DOHH2 (cell line): ENCODE measurements at regions not wholly inside any gene's neighbourhood (a gene's known extent, or its start where the extent isn't known, plus 50 kb on each side); places are given as distances from the start of the nearest gene placed in this dataset.

Experiments
- H3F3A ChIP-seq: fragments of 200-600 bp; sonication (generic), shearing (Covaris generic); 2 replicates; pipeline ENCODE4 v1.6.0; 2016; ENCODE audit warnings: antibody characterized with exemption, mild to moderate bottlenecking; ENCODE audit not compliant: control insufficient read depth, insufficient read depth
- H3K27ac ChIP-seq: fragments of 200-600 bp; sonication (generic); 2 replicates; pipeline ENCODE4 v1.5.1; 2014; ENCODE audit warnings: low read depth, mild to moderate bottlenecking, low read length, moderate library complexity
- H3K27me3 ChIP-seq: fragments of 200-600 bp; sonication (generic); 2 replicates; pipeline ENCODE4 v1.6.1; 2014; ENCODE audit warnings: mild to moderate bottlenecking, low read length, mixed read lengths; ENCODE audit not compliant: control insufficient read depth
- H3K36me3 ChIP-seq: fragments of 200-600 bp; sonication (generic); 2 replicates; pipeline ENCODE4 v1.6.1; 2014; ENCODE audit warnings: mild to moderate bottlenecking, low read length, moderate library complexity, mixed read lengths; ENCODE audit not compliant: control insufficient read depth
- H3K4me1 ChIP-seq: fragments of 200-600 bp; sonication (generic); 2 replicates; pipeline ENCODE4 v1.6.1; 2014; ENCODE audit warnings: mild to moderate bottlenecking, low read length, mixed read lengths; ENCODE audit not compliant: control insufficient read depth
- H3K4me2 ChIP-seq: fragments of 200-600 bp; sonication (generic); 2 replicates; pipeline ENCODE4 v1.6.0; 2014; ENCODE audit warnings: mild to moderate bottlenecking, low read length, moderate library complexity
- H3K4me3 ChIP-seq: fragments of 200-600 bp; sonication (generic); 2 replicates; pipeline ENCODE4 v1.5.1; 2014; ENCODE audit warnings: mild to moderate bottlenecking, low read length, mixed read lengths
- H3K79me2 ChIP-seq: fragments of 200-600 bp; sonication (generic); 2 replicates; pipeline ENCODE4 v1.6.1; 2014; ENCODE audit warnings: mild to moderate bottlenecking, low read length, mixed read lengths; ENCODE audit not compliant: control insufficient read depth
- H3K9me2 ChIP-seq: fragments of 200-600 bp; sonication (generic); replicated peaks from 2 replicates; pipeline ENCODE4 v1.6.1; 2014; ENCODE audit warnings: mild to moderate bottlenecking, low read length, mixed read lengths; ENCODE audit not compliant: control insufficient read depth
- H3K9me3 ChIP-seq: fragments of 200-600 bp; sonication (generic); 2 replicates; pipeline ENCODE4 v1.6.1; 2014; ENCODE audit warnings: antibody characterized with exemption, low read length, mixed read lengths; ENCODE audit not compliant: control insufficient read depth, insufficient read depth
- H4K20me1 ChIP-seq: fragments of 200-600 bp; sonication (generic); 2 replicates; pipeline ENCODE4 v1.6.0; 2014; ENCODE audit warnings: low read depth, mild to moderate bottlenecking, antibody characterized with exemption, low read length, moderate library complexity; ENCODE audit not compliant: control insufficient read depth, insufficient read depth
- CTCF ChIP-seq: fragments of 200-600 bp; sonication (generic); IDR thresholded peaks from one replicate; pipeline ENCODE4 v1.5.1; 2014; ENCODE audit warnings: antibody characterized with exemption, mild to moderate bottlenecking, low read depth, low read length; ENCODE audit not compliant: poor library complexity, severe bottlenecking
- EZH2phosphoT487 ChIP-seq: fragments of 200-600 bp; sonication (generic); IDR thresholded peaks from 2 replicates; pipeline ENCODE4 v1.6.1; 2017; ENCODE audit warnings: borderline replicate concordance, mild to moderate bottlenecking, antibody characterized with exemption, low read length, moderate library complexity, mixed read lengths

GRCh38 chr2:225766431-225766830 is 366.9 kb downstream of the NYAP2 start:
- Histone ChIP-seq H3K4me2 (no peak overlapping the region), H3K36me3 (no peaks in the 10 kb centered on the region), H3K4me3 (no peak overlapping the region), H3K4me1 (no peaks in the 10 kb centered on the region), H3K27me3 (no peaks in the 10 kb centered on the region), H3K9me3 (no peaks in the 10 kb centered on the region), H3F3A (no peaks in the 10 kb centered on the region), H4K20me1 (no peaks in the 10 kb centered on the region), H3K9me2 (no peaks in the 10 kb centered on the region), H3K27ac (no peak overlapping the region), H3K79me2 (no peaks in the 10 kb centered on the region)
- no peak for TF ChIP-seq CTCF
- no peak for TF ChIP-seq EZH2phosphoT487

GRCh38 chr2:225765820-225766219 is 366.3 kb downstream of the NYAP2 start:
- Histone ChIP-seq H3K9me2 (no peaks in the 10 kb centered on the region), H3K4me3 (no peak overlapping the region), H3K9me3 (no peaks in the 10 kb centered on the region), H3K36me3 (no peaks in the 10 kb centered on the region), H3K4me1 (no peaks in the 10 kb centered on the region), H3K27ac (no peak overlapping the region), H3F3A (no peaks in the 10 kb centered on the region), H3K79me2 (no peaks in the 10 kb centered on the region), H4K20me1 (no peaks in the 10 kb centered on the region), H3K27me3 (no peaks in the 10 kb centered on the region), H3K4me2 (no peak overlapping the region)
- TF ChIP-seq CTCF (no peak), EZH2phosphoT487 (no peak)

GRCh38 chr2:225764346-225764745 is 364.8 kb downstream of the NYAP2 start:
- H3K4me2 ChIP-seq: no peak overlapping the region
- no peaks in the 10 kb centered on the region for H3K79me2 ChIP-seq
- H4K20me1 ChIP-seq: no peaks in the 10 kb centered on the region
- H3K4me3 ChIP-seq: no peak overlapping the region
- H3K27me3 ChIP-seq: no peaks in the 10 kb centered on the region
- H3F3A ChIP-seq: no peaks in the 10 kb centered on the region
- no peaks in the 10 kb centered on the region for H3K9me2 ChIP-seq
- no peak overlapping the region for H3K27ac ChIP-seq
- no peaks in the 10 kb centered on the region for H3K4me1 ChIP-seq
- no peaks in the 10 kb centered on the region for H3K9me3 ChIP-seq
- no peaks in the 10 kb centered on the region for H3K36me3 ChIP-seq
- TF ChIP-seq EZH2phosphoT487 (no peak), CTCF (no peak)

- H3K27ac ChIP-seq: no peak overlapping the region
- H3K4me1 ChIP-seq: no peaks in the 10 kb centered on the region
- no peaks in the 10 kb centered on the region for H3K9me2 ChIP-seq
- H3K4me3 ChIP-seq: no peak overlapping the region
- no peak overlapping the region for H3K4me2 ChIP-seq
- no peaks in the 10 kb centered on the region for H3K9me3 ChIP-seq
- TF ChIP-seq EZH2phosphoT487 (no peak), CTCF (no peak)
- no peaks in the 10 kb centered on the region for H3K27me3 ChIP-seq
- H3K79me2 ChIP-seq: no peaks in the 10 kb centered on the region
- H3F3A ChIP-seq: no peaks in the 10 kb centered on the region
- no peaks in the 10 kb centered on the region for H4K20me1 ChIP-seq
- no peaks in the 10 kb centered on the region for H3K36me3 ChIP-seq
These were observed 364.2 kb downstream of the NYAP2 start for GRCh38 chr2:225763711-225764110.
